ENCODE measurements at regions not wholly inside any gene's neighbourhood (a gene's known extent, or its start where the extent isn't known, plus 50 kb on each side); places are given as distances from the start of the nearest gene placed in this dataset.

- TF ChIP-seq EP300 (IDR thresholded peaks at IDR 0.05) (no peak), POLR2A (IDR thresholded peaks at IDR 0.05) (no peak)
- no peak for DNase-seq (ENCODE audit: low spot score in 2 of 2)
- H3K27ac ChIP-seq, result no peak overlapping the region
- no peak overlapping the region for H3K4me3 ChIP-seq
- H3K9me3 ChIP-seq, result peaks cover 0 to 25% (median 0%) of the 10 kb centered on the region in 4 donors
- no peaks in the 10 kb centered on the region for H3K27me3 ChIP-seq
- 60 to 64% methylated on average over 10 of the region's 10 CpGs for WGBS, 2 donors
- no peaks in the 10 kb centered on the region for H3K36me3 ChIP-seq
- no peaks in the 10 kb centered on the region for H3K4me1 ChIP-seq
Measured at GRCh38 chr5:174446988-174447387, 277.4 kb upstream of the MSX2 start.

- no peaks in the 10 kb centered on the region for H3K36me3 ChIP-seq
- 72 to 85% methylated on average over 4 of the region's 4 CpGs for WGBS, 2 donors
- no peaks in the 10 kb centered on the region for H3K4me1 ChIP-seq
Measured at GRCh38 chr5:174448041-174448440, 276.3 kb upstream of the MSX2 start.

GRCh38 chr5:174448662-174449061 lies 275.7 kb upstream of the MSX2 start:
- Histone ChIP-seq H3K36me3 (no peaks in the 10 kb centered on the region), H3K4me1 (no peaks in the 10 kb centered on the region), H3K27me3 (no peaks in the 10 kb centered on the region), H3K4me3 (no peak overlapping the region), H3K9me3 (peaks cover 0 to 17% (median 0%) of the 10 kb centered on the region in 4 donors), H3K27ac (no peak overlapping the region)
- DNase-seq (ENCODE audit: low spot score in 2 of 2), result no peak
- no peak for TF ChIP-seq EP300 (IDR thresholded peaks at IDR 0.05)
- TF ChIP-seq CTCF (IDR thresholded peaks at IDR 0.05), result no peak
- TF ChIP-seq POLR2A (IDR thresholded peaks at IDR 0.05), result no peak

More at GRCh38 chr5:174448041-174448440, 276.3 kb upstream of the MSX2 start:
- Histone ChIP-seq H3K27me3 (no peaks in the 10 kb centered on the region), H3K4me3 (no peak overlapping the region), H3K9me3 (peaks cover 0 to 19% (median 0%) of the 10 kb centered on the region in 4 donors), H3K27ac (no peak overlapping the region)
- no peak for DNase-seq (ENCODE audit: low spot score in 2 of 2)
- no peak for TF ChIP-seq CTCF (IDR thresholded peaks at IDR 0.05)
- no peak for TF ChIP-seq POLR2A (IDR thresholded peaks at IDR 0.05)
- TF ChIP-seq EP300 (IDR thresholded peaks at IDR 0.05), result no peak

- Histone ChIP-seq H3K27ac (no peak overlapping the region), H3K27me3 (no peaks in the 10 kb centered on the region), H3K4me3 (no peak overlapping the region), H3K4me1 (no peaks in the 10 kb centered on the region), H3K9me3 (peaks cover 0 to 10% (median 0%) of the 10 kb centered on the region in 4 donors), H3K36me3 (no peaks in the 10 kb centered on the region)
- no peak for TF ChIP-seq CTCF (IDR thresholded peaks at IDR 0.05)
- TF ChIP-seq EP300 (IDR thresholded peaks at IDR 0.05), result no peak
- TF ChIP-seq POLR2A (IDR thresholded peaks at IDR 0.05), result no peak
- no peak for DNase-seq (ENCODE audit: low spot score in 2 of 2)
- 47 to 52% methylated on average over 2 of the region's 2 CpGs for WGBS, 2 donors
Measured at GRCh38 chr5:174453690-174454089, 270.7 kb upstream of the MSX2 start.

GRCh38 chr5:174454464-174454863 lies 269.9 kb upstream of the MSX2 start:
- WGBS, 2 donors, result 53% methylated on average over 6 of the region's 6 CpGs
- Histone ChIP-seq H3K27me3 (no peaks in the 10 kb centered on the region), H3K9me3 (peaks cover 0 to 10% (median 0%) of the 10 kb centered on the region in 4 donors), H3K4me1 (no peaks in the 10 kb centered on the region), H3K27ac (no peak overlapping the region), H3K36me3 (no peaks in the 10 kb centered on the region), H3K4me3 (no peak overlapping the region)
- TF ChIP-seq POLR2A (IDR thresholded peaks at IDR 0.05), result no peak
- TF ChIP-seq EP300 (IDR thresholded peaks at IDR 0.05), result no peak
- no peak for TF ChIP-seq CTCF (IDR thresholded peaks at IDR 0.05)
- DNase-seq (ENCODE audit: low spot score in 2 of 2), result no peak

GRCh38 chr5:174454890-174455289 lies 269.5 kb upstream of the MSX2 start:
- Histone ChIP-seq H3K27me3 (no peaks in the 10 kb centered on the region), H3K36me3 (no peaks in the 10 kb centered on the region), H3K9me3 (peaks cover 0 to 7% (median 0%) of the 10 kb centered on the region in 4 donors), H3K4me1 (no peaks in the 10 kb centered on the region), H3K27ac (no peak overlapping the region), H3K4me3 (no peak overlapping the region)
- TF ChIP-seq EP300 (IDR thresholded peaks at IDR 0.05) (no peak), POLR2A (IDR thresholded peaks at IDR 0.05) (no peak), CTCF (IDR thresholded peaks at IDR 0.05) (no peak)
- WGBS, 2 donors, result 68 to 72% methylated on average over 3 of the region's 3 CpGs
- DNase-seq (ENCODE audit: low spot score in 2 of 2), result no peak

Measured in tibial nerve (tissue), 4 donors.